ENCODE measurements at regions not wholly inside any gene's neighbourhood (a gene's known extent, or its start where the extent isn't known, plus 50 kb on each side); places are given as distances from the start of the nearest gene placed in this dataset.

GRCh38 chr10:83577421-83577820, 561.9 kb upstream of the GHITM start:
- TF ChIP-seq, protein P1, sequence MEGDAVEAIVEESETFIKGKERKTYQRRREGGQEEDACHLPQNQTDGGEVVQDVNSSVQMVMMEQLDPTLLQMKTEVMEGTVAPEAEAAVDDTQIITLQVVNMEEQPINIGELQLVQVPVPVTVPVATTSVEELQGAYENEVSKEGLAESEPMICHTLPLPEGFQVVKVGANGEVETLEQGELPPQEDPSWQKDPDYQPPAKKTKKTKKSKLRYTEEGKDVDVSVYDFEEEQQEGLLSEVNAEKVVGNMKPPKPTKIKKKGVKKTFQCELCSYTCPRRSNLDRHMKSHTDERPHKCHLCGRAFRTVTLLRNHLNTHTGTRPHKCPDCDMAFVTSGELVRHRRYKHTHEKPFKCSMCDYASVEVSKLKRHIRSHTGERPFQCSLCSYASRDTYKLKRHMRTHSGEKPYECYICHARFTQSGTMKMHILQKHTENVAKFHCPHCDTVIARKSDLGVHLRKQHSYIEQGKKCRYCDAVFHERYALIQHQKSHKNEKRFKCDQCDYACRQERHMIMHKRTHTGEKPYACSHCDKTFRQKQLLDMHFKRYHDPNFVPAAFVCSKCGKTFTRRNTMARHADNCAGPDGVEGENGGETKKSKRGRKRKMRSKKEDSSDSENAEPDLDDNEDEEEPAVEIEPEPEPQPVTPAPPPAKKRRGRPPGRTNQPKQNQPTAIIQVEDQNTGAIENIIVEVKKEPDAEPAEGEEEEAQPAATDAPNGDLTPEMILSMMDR (IDR thresholded peaks at IDR 0.05): no peak
- no peak for TF ChIP-seq ZFX (IDR thresholded peaks at IDR 0.05; ENCODE audit: borderline replicate concordance)
